ENCODE measurements at regions not wholly inside any gene's neighbourhood (a gene's known extent, or its start where the extent isn't known, plus 50 kb on each side); places are given as distances from the start of the nearest gene placed in this dataset.

DNA sequence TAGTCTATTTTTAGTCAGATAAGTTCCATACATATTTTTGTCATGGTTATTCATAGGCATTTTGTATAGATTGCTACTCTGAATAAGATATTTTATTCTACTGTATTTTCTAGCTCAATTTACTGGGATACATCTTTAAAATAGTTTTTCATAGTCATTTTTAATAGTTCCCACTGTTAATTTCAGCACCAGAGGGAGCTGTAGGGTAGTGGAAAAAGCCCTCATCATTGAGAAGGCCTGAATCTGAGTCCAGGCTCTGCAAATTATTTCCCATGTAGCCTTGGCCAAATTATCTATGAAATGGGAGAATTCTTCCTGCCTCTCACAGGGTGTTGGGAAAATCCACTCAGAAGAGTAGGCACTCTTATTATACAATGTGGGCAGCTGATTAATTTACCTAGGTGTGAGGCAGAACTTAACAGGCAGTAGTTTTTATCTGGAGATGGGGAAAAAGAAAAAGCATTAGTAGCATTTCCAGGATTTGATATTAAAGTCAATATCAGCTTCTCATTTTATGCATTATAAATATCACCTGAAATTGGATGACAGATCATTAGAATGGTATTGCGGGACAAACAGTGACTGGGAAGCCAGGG lies 102.9 kb upstream of the PAQR3 start:
- Histone ChIP-seq H3K4me3 (no peak overlapping the region), H3K9me3 (no peaks in the 10 kb centered on the region), H3K36me3 (no peaks in the 10 kb centered on the region), H3K4me1 (peaks cover 0 to 4% (median 0%) of the 10 kb centered on the region in 4 donors), H3K27me3 (no peaks in the 10 kb centered on the region), H3K27ac (no peak overlapping the region)
- DNase-seq = no peak
- TF ChIP-seq, protein P1, sequence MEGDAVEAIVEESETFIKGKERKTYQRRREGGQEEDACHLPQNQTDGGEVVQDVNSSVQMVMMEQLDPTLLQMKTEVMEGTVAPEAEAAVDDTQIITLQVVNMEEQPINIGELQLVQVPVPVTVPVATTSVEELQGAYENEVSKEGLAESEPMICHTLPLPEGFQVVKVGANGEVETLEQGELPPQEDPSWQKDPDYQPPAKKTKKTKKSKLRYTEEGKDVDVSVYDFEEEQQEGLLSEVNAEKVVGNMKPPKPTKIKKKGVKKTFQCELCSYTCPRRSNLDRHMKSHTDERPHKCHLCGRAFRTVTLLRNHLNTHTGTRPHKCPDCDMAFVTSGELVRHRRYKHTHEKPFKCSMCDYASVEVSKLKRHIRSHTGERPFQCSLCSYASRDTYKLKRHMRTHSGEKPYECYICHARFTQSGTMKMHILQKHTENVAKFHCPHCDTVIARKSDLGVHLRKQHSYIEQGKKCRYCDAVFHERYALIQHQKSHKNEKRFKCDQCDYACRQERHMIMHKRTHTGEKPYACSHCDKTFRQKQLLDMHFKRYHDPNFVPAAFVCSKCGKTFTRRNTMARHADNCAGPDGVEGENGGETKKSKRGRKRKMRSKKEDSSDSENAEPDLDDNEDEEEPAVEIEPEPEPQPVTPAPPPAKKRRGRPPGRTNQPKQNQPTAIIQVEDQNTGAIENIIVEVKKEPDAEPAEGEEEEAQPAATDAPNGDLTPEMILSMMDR (IDR thresholded peaks at IDR 0.05) = peak in 4 of 6 experiments; percentile 26 to 50 (median 41)
- no peak for TF ChIP-seq POLR2A (IDR thresholded peaks at IDR 0.05)

DNA sequence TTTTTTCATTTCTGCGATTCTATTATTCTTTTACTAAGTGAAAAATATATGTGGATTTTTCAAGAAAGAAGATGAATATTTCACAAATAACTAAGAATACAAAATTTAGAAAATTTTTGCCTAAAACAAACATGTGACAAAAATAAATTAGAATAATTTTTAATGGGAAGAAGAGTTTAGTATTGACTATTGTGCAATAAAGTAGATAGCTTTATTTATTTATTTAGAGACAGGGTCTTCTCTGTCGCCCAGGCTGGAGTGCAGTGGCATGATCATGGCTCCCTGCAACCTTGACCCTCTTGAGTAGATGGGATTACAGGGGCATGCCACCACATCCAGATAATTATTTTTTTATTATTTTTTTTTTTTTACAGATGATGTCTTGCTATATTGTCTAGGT lies 95.3 kb upstream of the PAQR3 start:
- Histone ChIP-seq H3K27me3 (no peaks in the 10 kb centered on the region), H3K9me3 (no peaks in the 10 kb centered on the region), H3K4me3 (no peak overlapping the region), H3K4me1 (no peaks in the 10 kb centered on the region), H3K36me3 (no peaks in the 10 kb centered on the region), H3K27ac (no peak overlapping the region)
- no peak for DNase-seq
- TF ChIP-seq POLR2A (IDR thresholded peaks at IDR 0.05) = no peak
- TF ChIP-seq, protein P1 (IDR thresholded peaks at IDR 0.05) = no peak

DNA sequence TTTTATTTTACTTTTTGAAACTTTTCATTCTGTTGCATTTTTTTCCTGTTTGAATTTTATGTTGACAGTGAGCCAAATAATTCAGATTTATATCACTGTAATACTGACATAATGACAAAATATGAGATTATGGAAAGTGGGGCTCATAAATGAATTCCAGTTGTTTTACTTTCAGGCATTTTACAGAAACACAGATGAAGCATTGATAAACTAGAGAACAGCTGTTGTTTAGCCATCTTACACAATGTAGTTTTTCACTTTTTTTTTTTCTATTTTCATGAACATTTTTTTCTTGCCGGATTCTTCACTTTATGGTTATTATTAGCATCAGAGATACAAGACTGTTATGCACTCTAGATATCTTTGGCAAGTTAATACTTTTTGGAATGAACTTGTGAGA lies 91.7 kb upstream of the PAQR3 start:
- Histone ChIP-seq H3K4me3 (no peak overlapping the region), H3K9me3 (no peaks in the 10 kb centered on the region), H3K4me1 (no peaks in the 10 kb centered on the region), H3K27me3 (no peaks in the 10 kb centered on the region), H3K36me3 (no peaks in the 10 kb centered on the region), H3K27ac (no peak overlapping the region)
- TF ChIP-seq, protein P1 (IDR thresholded peaks at IDR 0.05) = no peak
- TF ChIP-seq POLR2A (IDR thresholded peaks at IDR 0.05) = no peak
- no peak for DNase-seq

DNA sequence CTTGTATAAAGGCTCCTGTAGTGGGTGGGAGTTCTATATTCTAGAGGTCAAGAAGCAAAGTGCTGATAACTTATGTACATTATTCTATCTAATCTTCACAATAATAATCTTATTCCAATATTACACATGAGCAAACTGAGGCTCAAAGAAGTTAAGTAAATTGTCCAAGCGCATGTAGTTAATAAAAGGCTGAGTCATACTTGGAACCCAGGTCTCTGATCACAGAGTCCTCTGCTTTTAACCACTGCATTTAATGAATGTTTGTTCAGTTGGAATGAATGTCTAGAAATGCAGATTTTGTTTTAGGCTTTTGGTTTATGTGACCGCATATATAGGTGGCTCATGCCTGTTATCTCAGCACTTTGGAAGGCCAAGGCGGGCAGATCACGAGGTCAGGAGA lies 88.4 kb upstream of the PAQR3 start:
- H3K27ac ChIP-seq = no peak overlapping the region
- no peak overlapping the region for H3K4me3 ChIP-seq
- no peak for TF ChIP-seq POLR2A (IDR thresholded peaks at IDR 0.05)
- TF ChIP-seq, protein P1 (IDR thresholded peaks at IDR 0.05) = no peak
- no peaks in the 10 kb centered on the region for H3K4me1 ChIP-seq
- no peaks in the 10 kb centered on the region for H3K9me3 ChIP-seq
- no peaks in the 10 kb centered on the region for H3K36me3 ChIP-seq
- H3K27me3 ChIP-seq = no peaks in the 10 kb centered on the region
- no peak for DNase-seq

DNA sequence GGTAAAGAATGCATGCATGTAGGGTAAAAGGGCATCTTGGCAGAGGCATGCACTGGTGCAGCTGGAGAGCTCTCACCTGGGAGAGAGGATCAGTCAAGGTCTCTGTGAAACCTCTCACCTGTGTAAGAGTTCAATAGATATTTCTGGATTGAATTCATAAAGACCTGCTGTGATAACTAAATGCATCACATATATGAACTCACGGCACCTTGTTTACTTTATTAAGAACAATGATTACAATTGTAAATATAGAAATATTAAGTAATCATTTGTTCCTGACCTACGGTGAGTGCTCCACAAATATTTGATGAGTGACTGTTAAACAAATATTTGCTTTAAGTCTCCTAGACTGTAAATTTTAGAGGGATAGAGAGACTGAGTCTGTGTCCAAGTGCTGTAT lies 85.9 kb upstream of the PAQR3 start:
- H3K36me3 ChIP-seq = no peaks in the 10 kb centered on the region
- H3K9me3 ChIP-seq = no peaks in the 10 kb centered on the region
- no peak for DNase-seq
- H3K4me1 ChIP-seq = no peaks in the 10 kb centered on the region
- no peak overlapping the region for H3K27ac ChIP-seq
- H3K27me3 ChIP-seq = no peaks in the 10 kb centered on the region
- no peak for TF ChIP-seq POLR2A (IDR thresholded peaks at IDR 0.05)
- TF ChIP-seq, protein P1 (IDR thresholded peaks at IDR 0.05) = no peak
- H3K4me3 ChIP-seq = no peak overlapping the region
